K562 (cell line): ENCODE measurements at regions not wholly inside any gene's neighbourhood (a gene's known extent, or its start where the extent isn't known, plus 50 kb on each side); places are given as distances from the start of the nearest gene placed in this dataset.

Experiments
- CSDE1 ChIP-seq, 2 experiments: fragments of 450-650 bp; IDR thresholded peaks; 2 replicates each; pipeline ENCODE4 v1.6.1; 2016; ENCODE audit warnings: mild to moderate bottlenecking in 1 of 2
- E2F4 ChIP-seq: sonication (generic); formaldehyde crosslinking; IDR thresholded peaks from 2 replicates; pipeline ENCODE4 v1.8.0; 2022; ENCODE audit warnings: mild to moderate bottlenecking, low read depth, missing genetic modification reagents
- FOXP1 ChIP-seq: sonication (generic); formaldehyde crosslinking; IDR thresholded peaks from 2 replicates; pipeline ENCODE4 v1.8.0; 2022; ENCODE audit warnings: mild to moderate bottlenecking, missing genetic modification reagents
- GABPB1 ChIP-seq: sonication (generic); formaldehyde crosslinking; IDR thresholded peaks from 2 replicates; pipeline ENCODE4 v1.8.0; 2022; ENCODE audit warnings: mild to moderate bottlenecking, missing genetic modification reagents
- GMEB1 ChIP-seq: fragments of 250-450 bp; sonication (Bioruptor Pico); IDR thresholded peaks from 2 replicates; pipeline ENCODE4 v1.4.0; 2020; ENCODE audit warnings: mild to moderate bottlenecking
- HES1 ChIP-seq: fragments of 450-650 bp; IDR thresholded peaks from 2 replicates; pipeline ENCODE4 v1.6.1; 2016; ENCODE audit warnings: low read depth, mild to moderate bottlenecking, moderate library complexity
- HOMEZ ChIP-seq: fragments of 250-450 bp; sonication (Bioruptor Pico); IDR thresholded peaks from 2 replicates; pipeline ENCODE4 v1.4.0; 2020; ENCODE audit warnings: mild to moderate bottlenecking, moderate library complexity
- IFI16 ChIP-seq: fragments of 250-450 bp; sonication (Bioruptor Pico); IDR thresholded peaks from 2 replicates; pipeline ENCODE4 v2.1.2; 2022; ENCODE audit warnings: mild to moderate bottlenecking, inconsistent platforms
- IRF2 ChIP-seq: sonication (generic); formaldehyde crosslinking; IDR thresholded peaks from 2 replicates; pipeline ENCODE4 v1.8.1; 2022; ENCODE audit warnings: mild to moderate bottlenecking, missing genetic modification reagents
- MLX ChIP-seq, 2 experiments: fragments of 450-650 bp in 1 of 2; sonication (generic) in 1 of 2; formaldehyde crosslinking; conservative IDR thresholded peaks; 2 replicates each; pipeline versions ENCODE4 v1.4.0 to v1.8.1; 2020 to 2022; ENCODE audit warnings: mild to moderate bottlenecking in 1 of 2, missing genetic modification reagents in 1 of 2
- PHB2 ChIP-seq: fragments of 450-650 bp; IDR thresholded peaks from 2 replicates; pipeline ENCODE4 v1.6.1; 2017; ENCODE audit warnings: low read depth
- PRPF4 ChIP-seq: fragments of 200-400 bp; formaldehyde crosslinking; IDR thresholded peaks from one replicate; pipeline ENCODE4 v1.6.1; 2017; ENCODE audit warnings: low read length, low read depth, mild to moderate bottlenecking; ENCODE audit not compliant: insufficient read depth, poor library complexity, severe bottlenecking
- RBM25 ChIP-seq: fragments of 200-400 bp; formaldehyde crosslinking; IDR thresholded peaks from 2 replicates; pipeline ENCODE4 v1.6.1; 2018; ENCODE audit warnings: low read length, low read depth, moderate library complexity; ENCODE audit not compliant: severe bottlenecking
- SUPT5H ChIP-seq: fragments of 450-650 bp; IDR thresholded peaks from 2 replicates; pipeline ENCODE4 v1.6.1; 2016
- TSC22D4 ChIP-seq: fragments of 450-650 bp; IDR thresholded peaks from 2 replicates; pipeline ENCODE4 v1.6.1; 2016; ENCODE audit warnings: missing genetic modification characterization, missing biosample characterization, control low read depth
- ZBTB17 ChIP-seq: fragments of 450-650 bp; formaldehyde crosslinking; IDR thresholded peaks from 2 replicates; pipeline ENCODE4 v1.4.0; 2020; ENCODE audit warnings: mild to moderate bottlenecking
- ZC3H8 ChIP-seq: fragments of 450-650 bp; IDR thresholded peaks from 2 replicates; pipeline ENCODE4 v1.6.1; 2017
- ZNF134 ChIP-seq: fragments of 250-450 bp; sonication (Bioruptor Pico); conservative IDR thresholded peaks from 2 replicates; pipeline ENCODE4 v1.4.0; 2020
- ZNF224 ChIP-seq: sonication (generic); formaldehyde crosslinking; IDR thresholded peaks from 2 replicates; pipeline ENCODE4 v1.8.0; 2022; ENCODE audit warnings: mild to moderate bottlenecking, missing genetic modification reagents
- ZNF239 ChIP-seq: fragments of 250-450 bp; sonication (Bioruptor Pico); IDR thresholded peaks from 2 replicates; pipeline ENCODE4 v1.4.0; 2020; ENCODE audit warnings: mild to moderate bottlenecking
- ZNF24 ChIP-seq: fragments of 450-650 bp; IDR thresholded peaks from 2 replicates; pipeline ENCODE4 v1.6.1; 2016
- ZNF277 ChIP-seq: fragments of 250-450 bp; sonication (Bioruptor Pico); IDR thresholded peaks from 2 replicates; pipeline ENCODE4 v1.8.0; 2022; ENCODE audit warnings: inconsistent platforms, mild to moderate bottlenecking, moderate library complexity, borderline replicate concordance
- ZNF354B ChIP-seq: fragments of 250-450 bp; sonication (Bioruptor Pico); IDR thresholded peaks from 2 replicates; pipeline ENCODE4 v1.4.0; 2020
- ZNF668 ChIP-seq: fragments of 250-450 bp; sonication (Bioruptor Pico); IDR thresholded peaks from 2 replicates; pipeline ENCODE4 v1.8.0; 2022; ENCODE audit warnings: mild to moderate bottlenecking, inconsistent platforms

- peak in 1 of 2 experiments; percentile 74; a peak in 2 of 4 replicates for TF ChIP-seq CSDE1 (IDR thresholded peaks at IDR 0.05)
- no peak for TF ChIP-seq ZNF239 (CRISPR knock-in tag)
- no peak for TF ChIP-seq FOXP1 (CRISPR knock-in tag)
- peak; percentile 57; the same call in 1 of the 2 replicates for TF ChIP-seq SUPT5H
- TF ChIP-seq RBM25 = peak; percentile 66
- TF ChIP-seq GMEB1 (CRISPR knock-in tag) = no peak
- TF ChIP-seq IRF2 (CRISPR knock-in tag) = no peak
- no peak for TF ChIP-seq ZNF224 (CRISPR knock-in tag)
- TF ChIP-seq IFI16 (CRISPR knock-in tag) = no peak
- no peak for TF ChIP-seq HOMEZ (CRISPR knock-in tag)
- peak; percentile 34; the same call in 1 of the 2 replicates for TF ChIP-seq GABPB1
- TF ChIP-seq TSC22D4 (tag) = no peak
- TF ChIP-seq ZNF668 (CRISPR knock-in tag) = 0 out of 2 replicates have a peak, but pooled peaks have one; percentile 25
- no peak; the same call in 1 of the 2 replicates for TF ChIP-seq HES1
- no peak for TF ChIP-seq E2F4 (CRISPR knock-in tag)
- no peak for TF ChIP-seq ZNF24
- no peak for TF ChIP-seq ZNF134 (CRISPR knock-in tag)
- no peak for TF ChIP-seq ZNF277 (CRISPR knock-in tag)
- no peak for TF ChIP-seq PHB2
- TF ChIP-seq MLX (CRISPR knock-in tag; conservative IDR thresholded peaks at IDR 0.05) = no peak
- no peak for TF ChIP-seq PRPF4
- no peak for TF ChIP-seq ZC3H8
- no peak for TF ChIP-seq ZNF354B (CRISPR knock-in tag)
- TF ChIP-seq ZBTB17 (CRISPR knock-in tag) = no peak
These were observed 155.7 kb upstream of the PRSS16 start (continued) for GRCh38 chr6:27091661-27092315.
